Suprapubic skin (tissue), 4 donors: ENCODE measurements at regions not wholly inside any gene's neighbourhood (a gene's known extent, or its start where the extent isn't known, plus 50 kb on each side); places are given as distances from the start of the nearest gene placed in this dataset.

ENCODE experiments used
- CTCF ChIP-seq, 2 donors: fragments of 200-600 bp in 1 of 2; fragments of 450-650 bp in 1 of 2; sonication (generic) in 1 of 2; IDR thresholded peaks; one replicate each; pipeline ENCODE4 v1.5.1; 2016 to 2019; ENCODE audit warnings: antibody characterized with exemption in 2 of 2, mild to moderate bottlenecking in 1 of 2, moderate library complexity in 1 of 2
- EP300 ChIP-seq: sonication (generic); formaldehyde crosslinking; IDR thresholded peaks from one replicate; pipeline ENCODE4 v1.6.1; 2017; ENCODE audit warnings: antibody characterized with exemption
- POLR2A ChIP-seq, 2 donors: fragments of 450-650 bp; IDR thresholded peaks; one replicate each; pipeline ENCODE4 v1.6.1; 2017; ENCODE audit warnings: antibody characterized with exemption in 2 of 2, mild to moderate bottlenecking in 2 of 2, moderate library complexity in 2 of 2
- POLR2AphosphoS5 ChIP-seq, 3 donors: sonication (generic); formaldehyde crosslinking; IDR thresholded peaks; one replicate each; pipeline ENCODE4 v1.6.1; 2017; ENCODE audit warnings: antibody characterized with exemption in 3 of 3

- TF ChIP-seq POLR2AphosphoS5 (IDR thresholded peaks at IDR 0.05): no peak
- no peak for TF ChIP-seq CTCF (IDR thresholded peaks at IDR 0.05)
- no peak for TF ChIP-seq POLR2A (IDR thresholded peaks at IDR 0.05)
- TF ChIP-seq EP300: no peak
Observed at GRCh38 chr16:64654178-64654577, 467.7 kb downstream of the CDH11 start.
